Tibial nerve (tissue), 4 donors: ENCODE measurements at regions not wholly inside any gene's neighbourhood (a gene's known extent, or its start where the extent isn't known, plus 50 kb on each side); places are given as distances from the start of the nearest gene placed in this dataset.

ENCODE experiments used
- DNase-seq, 2 donors: peaks; one replicate each; pipeline ENCODE4 v3.0.0-alpha.2; 2019; ENCODE audit warnings: low spot score in 2 of 2
- H3K27ac ChIP-seq, 4 donors: fragments of 200-600 bp; sonication (generic) in 3 of 4; one replicate each; pipeline ENCODE4 v1.5.1; 2017 to 2019; ENCODE audit warnings: mild to moderate bottlenecking in 1 of 4
- H3K27me3 ChIP-seq, 2 donors: fragments of 200-600 bp; sonication (generic) in 1 of 2; one replicate each; pipeline versions ENCODE4 v1.5.1 to v1.6.0; 2017 to 2019
- H3K36me3 ChIP-seq, 3 donors: fragments of 200-600 bp; sonication (generic); one replicate each; pipeline ENCODE4 v1.5.1; 2018 to 2019
- H3K4me1 ChIP-seq, 4 donors: fragments of 200-600 bp; sonication (generic) in 3 of 4; one replicate each; pipeline ENCODE4 v1.5.1; 2017 to 2019
- H3K4me3 ChIP-seq, 4 donors: fragments of 200-600 bp; sonication (generic) in 3 of 4; one replicate each; pipeline ENCODE4 v1.5.1; 2017 to 2019; ENCODE audit warnings: mild to moderate bottlenecking in 1 of 4, moderate library complexity in 1 of 4
- H3K9me3 ChIP-seq, 4 donors: fragments of 200-600 bp; sonication (generic) in 3 of 4; one replicate each; pipeline ENCODE4 v1.5.1; 2017 to 2019
- EP300 ChIP-seq, 2 donors: sonication (generic); formaldehyde crosslinking; IDR thresholded peaks; one replicate each; pipeline ENCODE4 v1.6.1; 2017; ENCODE audit warnings: antibody characterized with exemption in 2 of 2, mild to moderate bottlenecking in 1 of 2
- POLR2A ChIP-seq, 2 donors: fragments of 450-650 bp; IDR thresholded peaks; one replicate each; pipeline ENCODE4 v1.6.1; 2017; ENCODE audit warnings: antibody characterized with exemption in 2 of 2, mild to moderate bottlenecking in 2 of 2, moderate library complexity in 2 of 2
- WGBS, 2 donors: methylation state at CpG; one replicate each; pipeline ENCODE4 v1.1.5; 2018; 5-methylcytosine and 5-hydroxymethylcytosine counted together
- TF ChIP-seq, protein P1 (sequence below), 5 experiments: fragments of 200-600 bp in 3 of 5; fragments of 450-650 bp in 2 of 5; sonication (generic) in 3 of 5; IDR thresholded peaks; one replicate each; pipeline ENCODE4 v1.5.1; 2016 to 2019; ENCODE audit warnings: antibody characterized with exemption in 5 of 5, mild to moderate bottlenecking in 3 of 5, moderate library complexity in 2 of 5

DNA sequence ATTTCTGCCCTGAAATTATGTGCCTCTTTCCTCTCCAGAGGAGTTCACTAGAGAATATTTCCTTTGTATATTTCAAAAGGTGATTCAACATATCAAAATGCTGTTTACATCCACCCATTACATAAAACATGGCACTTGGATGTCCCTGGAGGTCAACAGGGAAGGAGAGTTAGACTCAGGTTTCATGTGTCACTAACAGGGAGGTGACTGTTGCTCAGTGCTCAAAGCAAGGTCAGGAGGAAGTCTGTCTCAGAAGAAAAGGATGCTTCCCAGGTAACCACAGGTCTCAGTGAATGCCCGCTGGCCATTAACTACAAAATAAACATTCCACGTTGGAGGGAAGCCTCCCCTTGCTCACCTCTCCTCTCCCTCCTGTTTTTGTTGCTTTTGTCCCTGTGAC lies 198.6 kb downstream of the AXIN2 start:
- Histone ChIP-seq H3K9me3 (no peaks in the 10 kb centered on the region), H3K4me3 (no peak overlapping the region), H3K27ac (no peak overlapping the region), H3K36me3 (no peaks in the 10 kb centered on the region), H3K4me1 (no peaks in the 10 kb centered on the region), H3K27me3 (no peaks in the 10 kb centered on the region)
- TF ChIP-seq, protein P1, sequence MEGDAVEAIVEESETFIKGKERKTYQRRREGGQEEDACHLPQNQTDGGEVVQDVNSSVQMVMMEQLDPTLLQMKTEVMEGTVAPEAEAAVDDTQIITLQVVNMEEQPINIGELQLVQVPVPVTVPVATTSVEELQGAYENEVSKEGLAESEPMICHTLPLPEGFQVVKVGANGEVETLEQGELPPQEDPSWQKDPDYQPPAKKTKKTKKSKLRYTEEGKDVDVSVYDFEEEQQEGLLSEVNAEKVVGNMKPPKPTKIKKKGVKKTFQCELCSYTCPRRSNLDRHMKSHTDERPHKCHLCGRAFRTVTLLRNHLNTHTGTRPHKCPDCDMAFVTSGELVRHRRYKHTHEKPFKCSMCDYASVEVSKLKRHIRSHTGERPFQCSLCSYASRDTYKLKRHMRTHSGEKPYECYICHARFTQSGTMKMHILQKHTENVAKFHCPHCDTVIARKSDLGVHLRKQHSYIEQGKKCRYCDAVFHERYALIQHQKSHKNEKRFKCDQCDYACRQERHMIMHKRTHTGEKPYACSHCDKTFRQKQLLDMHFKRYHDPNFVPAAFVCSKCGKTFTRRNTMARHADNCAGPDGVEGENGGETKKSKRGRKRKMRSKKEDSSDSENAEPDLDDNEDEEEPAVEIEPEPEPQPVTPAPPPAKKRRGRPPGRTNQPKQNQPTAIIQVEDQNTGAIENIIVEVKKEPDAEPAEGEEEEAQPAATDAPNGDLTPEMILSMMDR (IDR thresholded peaks at IDR 0.05), result no peak
- TF ChIP-seq POLR2A (IDR thresholded peaks at IDR 0.05) (no peak), EP300 (IDR thresholded peaks at IDR 0.05) (no peak)
- DNase-seq, result no peak
- 69 to 76% methylated on average over 2 of the region's 2 CpGs for WGBS, 2 donors

GRCh38 chr17:65360961-65361552 lies 200.4 kb downstream of the AXIN2 start:
- H3K27me3 ChIP-seq, result no peaks in the 10 kb centered on the region
- H3K27ac ChIP-seq, result no peak overlapping the region
- 51 to 65% methylated on average over 14 of the region's 14 CpGs for whole genome bisulfite sequencing, 2 donors
- H3K4me3 ChIP-seq, result no peak overlapping the region
- H3K36me3 ChIP-seq, result no peaks in the 10 kb centered on the region
- TF ChIP-seq, protein P1 (IDR thresholded peaks at IDR 0.05), result no peak
- no peak for TF ChIP-seq EP300 (IDR thresholded peaks at IDR 0.05)
- TF ChIP-seq POLR2A (IDR thresholded peaks at IDR 0.05), result no peak
- no peak for DNase-seq
- no peaks in the 10 kb centered on the region for H3K9me3 ChIP-seq
- no peaks in the 10 kb centered on the region for H3K4me1 ChIP-seq

DNA sequence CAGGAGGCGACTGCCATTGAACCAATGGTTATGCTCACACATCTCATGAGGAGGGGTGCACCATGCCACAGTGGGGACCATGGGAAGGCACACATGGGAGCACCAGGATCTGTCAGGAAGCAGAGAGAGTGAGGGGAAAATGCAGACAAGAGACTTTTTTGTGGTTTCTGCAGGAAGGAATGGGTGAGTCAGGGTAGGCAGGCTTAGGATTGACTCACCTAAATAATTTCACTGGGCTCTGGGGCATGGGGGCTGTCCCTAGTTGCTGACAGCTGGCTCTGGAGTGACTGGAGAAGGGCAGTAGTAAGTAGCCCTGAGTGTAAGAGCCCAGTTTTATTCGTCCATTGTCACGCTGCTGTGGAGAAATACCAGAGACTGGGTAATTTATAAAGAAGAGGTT lies 202.4 kb downstream of the AXIN2 start:
- no peaks in the 10 kb centered on the region for H3K36me3 ChIP-seq
- TF ChIP-seq, protein P1 (IDR thresholded peaks at IDR 0.05), result no peak
- TF ChIP-seq POLR2A (IDR thresholded peaks at IDR 0.05) (no peak), EP300 (IDR thresholded peaks at IDR 0.05) (no peak)
- no peak overlapping the region for H3K4me3 ChIP-seq
- DNase-seq, result no peak
- no peaks in the 10 kb centered on the region for H3K27me3 ChIP-seq
- no peak overlapping the region for H3K27ac ChIP-seq
- 73 to 82% methylated on average over 3 of the region's 3 CpGs for WGBS, 2 donors
- H3K9me3 ChIP-seq, result no peaks in the 10 kb centered on the region
- H3K4me1 ChIP-seq, result no peaks in the 10 kb centered on the region

- no peaks in the 10 kb centered on the region for H3K36me3 ChIP-seq
- 76 to 83% methylated on average over 5 of the region's 5 CpGs for WGBS, 2 donors
These were observed 204.9 kb downstream of the AXIN2 start for GRCh38 chr17:65356536-65356935.

DNA sequence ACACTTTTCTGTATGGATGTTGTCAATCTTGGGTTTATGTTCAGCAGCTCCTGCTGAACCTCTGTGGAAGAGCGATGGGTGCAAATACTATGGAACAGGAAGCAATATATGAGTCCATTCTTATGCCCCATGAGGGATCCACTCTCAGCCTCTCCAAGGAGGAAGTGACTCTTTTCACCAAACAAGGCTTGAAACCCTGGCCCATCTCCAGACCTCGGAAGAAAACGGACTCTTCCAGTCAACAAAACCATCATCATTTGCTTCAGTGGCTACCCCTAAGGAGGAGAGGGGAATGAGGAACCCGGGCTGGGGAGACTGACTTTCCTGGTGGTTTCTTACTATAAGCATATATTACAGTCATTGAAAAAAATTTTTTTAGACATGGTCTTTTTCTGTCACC lies 206.2 kb downstream of the AXIN2 start:
- no peak overlapping the region for H3K4me3 ChIP-seq
- no peaks in the 10 kb centered on the region for H3K36me3 ChIP-seq
- no peaks in the 10 kb centered on the region for H3K27me3 ChIP-seq
- peaks cover 0 to 3% (median 1%) of the 10 kb centered on the region in 4 donors for H3K9me3 ChIP-seq
- TF ChIP-seq EP300 (IDR thresholded peaks at IDR 0.05), result no peak
- TF ChIP-seq, protein P1 (IDR thresholded peaks at IDR 0.05), result no peak
- no peak for TF ChIP-seq POLR2A (IDR thresholded peaks at IDR 0.05)
- no peak overlapping the region for H3K27ac ChIP-seq
- WGBS, 2 donors, result 56 to 65% methylated on average over 4 of the region's 4 CpGs
- no peak for DNase-seq
- no peaks in the 10 kb centered on the region for H3K4me1 ChIP-seq

More at GRCh38 chr17:65356536-65356935, 204.9 kb downstream of the AXIN2 start:
- Histone ChIP-seq H3K4me1 (no peaks in the 10 kb centered on the region), H3K9me3 (no peaks in the 10 kb centered on the region), H3K27ac (no peak overlapping the region), H3K27me3 (no peaks in the 10 kb centered on the region), H3K4me3 (no peak overlapping the region)
- TF ChIP-seq, protein P1 (IDR thresholded peaks at IDR 0.05), result no peak
- TF ChIP-seq EP300 (IDR thresholded peaks at IDR 0.05) (no peak), POLR2A (IDR thresholded peaks at IDR 0.05) (no peak)
- DNase-seq, result no peak
